ENCODE measurements at regions not wholly inside any gene's neighbourhood (a gene's known extent, or its start where the extent isn't known, plus 50 kb on each side); places are given as distances from the start of the nearest gene placed in this dataset.

- DNase-seq, result no peak
These were observed 241.0 kb upstream of the IRX1 start for GRCh38 chr5:3354606-3355005.

GRCh38 chr5:3353561-3353960 is 242.1 kb upstream of the IRX1 start:
- DNase-seq, result no peak
- Histone ChIP-seq H3K27me3 (no peaks in the 10 kb centered on the region), H3K4me3 (replicated peaks in 1 of 3) (no peak overlapping the region), H3K4me1 (no peaks in the 10 kb centered on the region), H3K36me3 (no peaks in the 10 kb centered on the region), H3K9me3 (no peaks in the 10 kb centered on the region), H3K27ac (no peak overlapping the region)
- WGBS, 2 donors, result 73 to 77% methylated on average over 5 to 7 of the region's 7 CpGs
- TF ChIP-seq POLR2A (IDR thresholded peaks at IDR 0.05) (no peak), CTCF (IDR thresholded peaks at IDR 0.05) (no peak)
- intact Hi-C loops (cut with DNase I), result no loop called here

More at GRCh38 chr5:3354606-3355005, 241.0 kb upstream of the IRX1 start:
- WGBS, 2 donors, result 82% methylated on average over 7 of the region's 7 CpGs
- Histone ChIP-seq H3K27ac (no peak overlapping the region), H3K27me3 (no peaks in the 10 kb centered on the region), H3K4me3 (replicated peaks in 1 of 3) (no peak overlapping the region), H3K4me1 (no peaks in the 10 kb centered on the region), H3K36me3 (no peaks in the 10 kb centered on the region), H3K9me3 (no peaks in the 10 kb centered on the region)
- no peak for TF ChIP-seq CTCF (IDR thresholded peaks at IDR 0.05)
- no peak for TF ChIP-seq POLR2A (IDR thresholded peaks at IDR 0.05)
- intact Hi-C loops (cut with DNase I), result no loop called here

GRCh38 chr5:3352711-3353110 is 242.9 kb upstream of the IRX1 start:
- no peaks in the 10 kb centered on the region for H3K4me1 ChIP-seq
- no peak for TF ChIP-seq POLR2A (IDR thresholded peaks at IDR 0.05)
- TF ChIP-seq CTCF (IDR thresholded peaks at IDR 0.05), result no peak
- H3K27me3 ChIP-seq, result no peaks in the 10 kb centered on the region
- intact Hi-C loops (cut with DNase I), result no loop called here
- no peak overlapping the region for H3K4me3 ChIP-seq (replicated peaks in 1 of 3)
- no peaks in the 10 kb centered on the region for H3K9me3 ChIP-seq
- no peak for DNase-seq
- H3K27ac ChIP-seq, result no peak overlapping the region
- H3K36me3 ChIP-seq, result no peaks in the 10 kb centered on the region
- WGBS, 2 donors, result 81 to 86% methylated on average over 8 of the region's 8 CpGs

- intact Hi-C loops (cut with DNase I), result no loop called here
These were observed 243.8 kb upstream of the IRX1 start for GRCh38 chr5:3351581-3352442.

More at GRCh38 chr5:3351581-3352442, 243.8 kb upstream of the IRX1 start:
- Histone ChIP-seq H3K4me3 (replicated peaks in 1 of 3) (no peak overlapping the region), H3K27me3 (no peaks in the 10 kb centered on the region), H3K27ac (no peak overlapping the region), H3K9me3 (no peaks in the 10 kb centered on the region), H3K4me1 (no peaks in the 10 kb centered on the region), H3K36me3 (no peaks in the 10 kb centered on the region)
- TF ChIP-seq CTCF (IDR thresholded peaks at IDR 0.05), result no peak
- TF ChIP-seq POLR2A (IDR thresholded peaks at IDR 0.05), result no peak
- no peak for DNase-seq
- WGBS, 2 donors, result 70 to 79% methylated on average over 10 of the region's 10 CpGs

Measured in thyroid gland (tissue), 4 donors.